Pancreas (tissue), 10 donors: ENCODE measurements at regions not wholly inside any gene's neighbourhood (a gene's known extent, or its start where the extent isn't known, plus 50 kb on each side); places are given as distances from the start of the nearest gene placed in this dataset.

Experiments used
- ATAC-seq, 4 donors: fragments of 200-7000 bp; cut with Tn5 transposase; one replicate each; pipeline versions ENCODE4 v1.8.0 to v1.9.1; 2020; ENCODE audit warnings: mild to moderate bottlenecking in 4 of 4, moderate library complexity in 4 of 4
- DNase-seq, 6 donors: peaks; one replicate each; pipeline ENCODE4 v3.0.0-alpha.2; 2020
- FAIRE-seq: peaks from 2 replicates; lab custom pipeline; 2012; peaks lifted over from hg19 to GRCh38; lab: Jason Lieb, UNC
- H3K27ac ChIP-seq, 4 donors: fragments of 200-600 bp; sonication (generic); 1 replicate in 3 of 4; 2 replicates in 1 of 4; pipeline versions ENCODE4 v1.5.0 to v1.8.0; 2020
- H3K27me3 ChIP-seq, 4 donors: fragments of 200-600 bp; one replicate each; pipeline ENCODE4 v1.8.0; 2021
- H3K36me3 ChIP-seq, 3 donors: fragments of 200-600 bp; sonication (generic) in 1 of 3; one replicate each; pipeline versions ENCODE4 v1.5.0 to v1.8.0; 2020 to 2021
- H3K4me1 ChIP-seq, 3 donors: fragments of 200-600 bp; one replicate each; pipeline ENCODE4 v1.8.0; 2021
- H3K4me3 ChIP-seq, 4 donors: fragments of 200-600 bp; sonication (generic) in 2 of 4; one replicate each; pipeline versions ENCODE4 v1.5.0 to v1.8.0; 2020 to 2021
- H3K9me3 ChIP-seq, 4 donors: fragments of 200-600 bp; one replicate each; pipeline ENCODE4 v1.8.0; 2021
- CTCF ChIP-seq, 4 donors: fragments of 200-600 bp; sonication (generic) in 3 of 4; IDR thresholded peaks; one replicate each; pipeline versions ENCODE4 v1.5.0 to v1.8.0; 2021; ENCODE audit warnings: antibody characterized with exemption in 4 of 4
- WGBS, 2 donors: extraction: QIAGEN DNeasy Blood & Tissue Kit; methylation state at CpG; one replicate each; pipeline ENCODE4 v1.1.7; 2013; 5-methylcytosine and 5-hydroxymethylcytosine counted together
- intact Hi-C, 3 donors: fragments of 100-400 bp; cut with DNase I; formaldehyde crosslinking; loops; one replicate each; pipeline versions ENCODE4 v1.11.1 to v1.14.2; 2022
- donor health status: healthy with polysubstance abuse.
- donor health status: DM: no; HTN: no; CAD: no; lungs with moderate emphysema.
- donor health status: DM: no; HTN: no; CAD: no.
- donor health status: control.
- donor health status: control.
- donor health status: Bipolar disorder and iron deficiency.
- donor health status: DM: yes; HTN: yes; CAD: no.
- donor health status: DM: no; HTN: no; CAD: no.
- donor health status: DM: no; HTN: no; CAD: no.
- donor health status: DM: yes; HTN: yes; CAD: no.

DNA sequence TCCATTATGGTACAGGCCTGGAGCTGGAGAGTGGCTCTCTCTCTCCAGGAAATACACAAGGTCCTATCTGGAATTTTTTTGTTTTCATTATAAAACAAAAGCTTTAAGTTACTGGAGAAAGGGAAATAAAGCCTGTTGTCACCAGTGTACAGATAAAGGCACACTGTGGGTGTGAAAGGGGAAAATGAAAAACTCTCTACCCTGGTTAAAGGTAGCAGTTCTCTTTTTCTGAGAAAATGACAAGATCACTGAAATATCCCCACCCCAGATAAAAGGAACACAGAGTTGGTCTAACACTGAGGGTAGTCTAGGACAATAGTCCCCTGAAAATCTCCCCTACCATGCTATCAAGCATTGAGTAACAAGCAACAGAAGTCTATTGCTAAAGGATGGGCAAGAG, 438.7 kb downstream of the MBD2 start:
- TF ChIP-seq CTCF (IDR thresholded peaks at IDR 0.05), result no peak
- no peak for ATAC-seq
- Histone ChIP-seq H3K36me3 (no peaks in the 10 kb centered on the region), H3K9me3 (no peaks in the 10 kb centered on the region), H3K27me3 (no peaks in the 10 kb centered on the region), H3K27ac (no peak overlapping the region), H3K4me3 (no peak overlapping the region), H3K4me1 (no peaks in the 10 kb centered on the region)
- no peak for DNase-seq
- intact Hi-C loops, result no loop called here
- no peak for FAIRE-seq

- no peak for TF ChIP-seq CTCF (IDR thresholded peaks at IDR 0.05)
- Histone ChIP-seq H3K4me3 (no peak overlapping the region), H3K36me3 (no peaks in the 10 kb centered on the region), H3K27ac (no peak overlapping the region), H3K4me1 (no peaks in the 10 kb centered on the region), H3K9me3 (no peaks in the 10 kb centered on the region), H3K27me3 (no peaks in the 10 kb centered on the region)
- ATAC-seq, result no peak
- WGBS, 2 donors, result 29 to 31% methylated on average over 1 of the region's 1 CpG
- no peak for DNase-seq
- intact Hi-C loops, result no loop called here
- no peak for FAIRE-seq
Measured at GRCh38 chr18:53784253-53784652, 440.2 kb downstream of the MBD2 start.

DNA sequence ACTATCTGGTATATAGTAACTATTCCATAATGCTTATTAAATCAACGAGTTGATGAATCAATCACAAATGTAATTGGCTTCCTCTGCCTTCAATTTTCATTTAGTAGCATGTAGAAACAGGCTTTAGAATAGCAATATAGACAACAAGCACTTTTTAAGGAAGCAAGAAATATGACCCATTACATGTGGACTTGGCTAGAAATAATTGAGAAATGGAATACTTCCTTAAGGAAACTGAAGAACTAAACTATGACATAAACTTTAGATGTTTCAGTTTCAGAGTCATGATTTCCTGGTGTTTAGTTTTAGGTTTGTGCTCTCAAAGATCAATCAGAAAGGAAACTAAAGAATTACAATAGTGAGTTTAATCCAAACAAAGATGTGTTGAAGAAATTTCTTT, 443.8 kb downstream of the MBD2 start:
- FAIRE-seq (no peak), DNase-seq (no peak), ATAC-seq (no peak)
- Histone ChIP-seq H3K9me3 (no peaks in the 10 kb centered on the region), H3K4me1 (no peaks in the 10 kb centered on the region), H3K27me3 (no peaks in the 10 kb centered on the region), H3K4me3 (no peak overlapping the region), H3K27ac (no peak overlapping the region), H3K36me3 (no peaks in the 10 kb centered on the region)
- TF ChIP-seq CTCF (IDR thresholded peaks at IDR 0.05), result no peak
- WGBS, 2 donors, result 36 to 49% methylated on average over 1 of the region's 1 CpG
- intact Hi-C loops, result no loop called here

GRCh38 chr18:53772293-53772692, 452.2 kb downstream of the MBD2 start:
- no peak overlapping the region for H3K4me3 ChIP-seq
- no peaks in the 10 kb centered on the region for H3K36me3 ChIP-seq
- ATAC-seq (no peak), DNase-seq (no peak), FAIRE-seq (no peak)
- intact Hi-C loops, result no loop called here
- 46 to 58% methylated on average over 2 of the region's 2 CpGs for WGBS, 2 donors
- H3K27me3 ChIP-seq, result no peaks in the 10 kb centered on the region
- H3K9me3 ChIP-seq, result no peaks in the 10 kb centered on the region
- TF ChIP-seq CTCF (IDR thresholded peaks at IDR 0.05), result no peak
- no peak overlapping the region for H3K27ac ChIP-seq
- no peaks in the 10 kb centered on the region for H3K4me1 ChIP-seq

- FAIRE-seq (no peak), DNase-seq (no peak)
- intact Hi-C loops, result no loop called here
Measured at GRCh38 chr18:53771664-53772063, 452.8 kb downstream of the MBD2 start.

More at GRCh38 chr18:53771664-53772063, 452.8 kb downstream of the MBD2 start:
- TF ChIP-seq CTCF (IDR thresholded peaks at IDR 0.05), result no peak
- H3K27ac ChIP-seq, result no peak overlapping the region
- no peaks in the 10 kb centered on the region for H3K9me3 ChIP-seq
- no peak overlapping the region for H3K4me3 ChIP-seq
- no peaks in the 10 kb centered on the region for H3K27me3 ChIP-seq
- H3K4me1 ChIP-seq, result no peaks in the 10 kb centered on the region
- ATAC-seq, result no peak
- no peaks in the 10 kb centered on the region for H3K36me3 ChIP-seq
